HL-60 (cell line): ENCODE measurements at regions not wholly inside any gene's neighbourhood (a gene's known extent, or its start where the extent isn't known, plus 50 kb on each side); places are given as distances from the start of the nearest gene placed in this dataset.

Experiments used
- DNase-seq, 2 experiments: peaks; one replicate each; pipeline ENCODE4 v3.0.0-alpha.2; 2010 to 2020; ENCODE audit warnings: low read depth in 1 of 2, low spot score in 1 of 2
- H3K27ac ChIP-seq: fragments of 250-450 bp; sonication (Bioruptor Pico); replicated peaks from 2 replicates; pipeline ENCODE4 v1.5.1; 2020; ENCODE audit warnings: mild to moderate bottlenecking, moderate library complexity
- H3K27me3 ChIP-seq: fragments of 250-450 bp; sonication (Bioruptor Pico); 2 replicates; pipeline ENCODE4 v1.5.1; 2021; ENCODE audit warnings: mild to moderate bottlenecking, moderate library complexity; ENCODE audit not compliant: insufficient read depth, poor library complexity, severe bottlenecking
- H3K4me3 ChIP-seq: replicated peaks from 2 replicates; pipeline ENCODE4 v1.5.1; 2011; ENCODE audit warnings: mild to moderate bottlenecking, control low read depth, low read length; ENCODE audit not compliant: insufficient read depth
- GABPA ChIP-seq: IDR thresholded peaks from 2 replicates; pipeline ENCODE4 v1.6.1; 2012; ENCODE audit warnings: low read depth
- POLR2AphosphoS5 ChIP-seq: IDR thresholded peaks from 2 replicates; pipeline ENCODE4 v1.6.1; 2012; ENCODE audit warnings: low read depth
- SPI1 ChIP-seq: IDR thresholded peaks from 2 replicates; pipeline ENCODE4 v1.6.1; 2012; ENCODE audit warnings: low read depth, mild to moderate bottlenecking, borderline replicate concordance
- TF ChIP-seq, protein P1 (sequence below): IDR thresholded peaks from 2 replicates; pipeline ENCODE4 v1.6.1; 2012; ENCODE audit warnings: low read depth; ENCODE audit not compliant: insufficient replicate concordance
- TF ChIP-seq, protein P2 (sequence below): IDR thresholded peaks from one replicate; pipeline ENCODE4 v1.5.1; 2011; ENCODE audit warnings: low read length, control low read depth, inconsistent platforms; ENCODE audit not compliant: insufficient read depth

DNA sequence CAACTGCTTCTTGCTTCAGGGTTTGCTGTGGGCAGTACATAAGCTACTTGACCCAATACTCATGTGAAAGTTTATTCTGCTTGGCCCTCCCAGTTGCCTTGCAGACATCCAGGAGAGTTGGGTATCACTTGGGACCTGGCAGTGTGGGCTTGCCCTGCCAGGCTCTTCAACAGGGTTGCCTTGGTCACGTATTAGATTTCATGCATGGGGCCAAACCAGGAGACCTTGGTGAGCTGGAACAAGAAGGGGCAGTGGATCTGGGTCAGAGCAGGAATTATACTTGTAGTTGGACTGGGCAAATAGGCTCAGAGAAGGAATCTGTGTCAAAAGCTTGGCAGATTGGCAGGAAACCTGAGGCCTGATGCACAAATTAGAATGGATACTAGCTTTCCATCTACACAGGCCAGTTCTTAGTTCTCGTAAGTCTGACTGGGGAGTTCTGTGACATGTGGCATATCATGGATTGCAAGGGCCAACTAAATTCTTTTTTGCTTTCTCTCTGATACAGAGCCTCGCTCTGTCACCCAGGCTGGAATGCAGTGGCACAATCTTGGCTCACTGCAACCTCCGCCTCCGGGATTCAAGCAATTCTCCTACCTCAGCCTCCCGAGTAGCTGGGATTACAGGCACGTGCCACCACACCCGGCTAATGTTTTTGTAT lies 192.6 kb upstream of the SERP2 start:
- TF ChIP-seq POLR2AphosphoS5 (no peak), SPI1 (no peak), GABPA (no peak)
- TF ChIP-seq, protein P1, sequence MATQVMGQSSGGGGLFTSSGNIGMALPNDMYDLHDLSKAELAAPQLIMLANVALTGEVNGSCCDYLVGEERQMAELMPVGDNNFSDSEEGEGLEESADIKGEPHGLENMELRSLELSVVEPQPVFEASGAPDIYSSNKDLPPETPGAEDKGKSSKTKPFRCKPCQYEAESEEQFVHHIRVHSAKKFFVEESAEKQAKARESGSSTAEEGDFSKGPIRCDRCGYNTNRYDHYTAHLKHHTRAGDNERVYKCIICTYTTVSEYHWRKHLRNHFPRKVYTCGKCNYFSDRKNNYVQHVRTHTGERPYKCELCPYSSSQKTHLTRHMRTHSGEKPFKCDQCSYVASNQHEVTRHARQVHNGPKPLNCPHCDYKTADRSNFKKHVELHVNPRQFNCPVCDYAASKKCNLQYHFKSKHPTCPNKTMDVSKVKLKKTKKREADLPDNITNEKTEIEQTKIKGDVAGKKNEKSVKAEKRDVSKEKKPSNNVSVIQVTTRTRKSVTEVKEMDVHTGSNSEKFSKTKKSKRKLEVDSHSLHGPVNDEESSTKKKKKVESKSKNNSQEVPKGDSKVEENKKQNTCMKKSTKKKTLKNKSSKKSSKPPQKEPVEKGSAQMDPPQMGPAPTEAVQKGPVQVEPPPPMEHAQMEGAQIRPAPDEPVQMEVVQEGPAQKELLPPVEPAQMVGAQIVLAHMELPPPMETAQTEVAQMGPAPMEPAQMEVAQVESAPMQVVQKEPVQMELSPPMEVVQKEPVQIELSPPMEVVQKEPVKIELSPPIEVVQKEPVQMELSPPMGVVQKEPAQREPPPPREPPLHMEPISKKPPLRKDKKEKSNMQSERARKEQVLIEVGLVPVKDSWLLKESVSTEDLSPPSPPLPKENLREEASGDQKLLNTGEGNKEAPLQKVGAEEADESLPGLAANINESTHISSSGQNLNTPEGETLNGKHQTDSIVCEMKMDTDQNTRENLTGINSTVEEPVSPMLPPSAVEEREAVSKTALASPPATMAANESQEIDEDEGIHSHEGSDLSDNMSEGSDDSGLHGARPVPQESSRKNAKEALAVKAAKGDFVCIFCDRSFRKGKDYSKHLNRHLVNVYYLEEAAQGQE = no peak
- TF ChIP-seq, protein P2, sequence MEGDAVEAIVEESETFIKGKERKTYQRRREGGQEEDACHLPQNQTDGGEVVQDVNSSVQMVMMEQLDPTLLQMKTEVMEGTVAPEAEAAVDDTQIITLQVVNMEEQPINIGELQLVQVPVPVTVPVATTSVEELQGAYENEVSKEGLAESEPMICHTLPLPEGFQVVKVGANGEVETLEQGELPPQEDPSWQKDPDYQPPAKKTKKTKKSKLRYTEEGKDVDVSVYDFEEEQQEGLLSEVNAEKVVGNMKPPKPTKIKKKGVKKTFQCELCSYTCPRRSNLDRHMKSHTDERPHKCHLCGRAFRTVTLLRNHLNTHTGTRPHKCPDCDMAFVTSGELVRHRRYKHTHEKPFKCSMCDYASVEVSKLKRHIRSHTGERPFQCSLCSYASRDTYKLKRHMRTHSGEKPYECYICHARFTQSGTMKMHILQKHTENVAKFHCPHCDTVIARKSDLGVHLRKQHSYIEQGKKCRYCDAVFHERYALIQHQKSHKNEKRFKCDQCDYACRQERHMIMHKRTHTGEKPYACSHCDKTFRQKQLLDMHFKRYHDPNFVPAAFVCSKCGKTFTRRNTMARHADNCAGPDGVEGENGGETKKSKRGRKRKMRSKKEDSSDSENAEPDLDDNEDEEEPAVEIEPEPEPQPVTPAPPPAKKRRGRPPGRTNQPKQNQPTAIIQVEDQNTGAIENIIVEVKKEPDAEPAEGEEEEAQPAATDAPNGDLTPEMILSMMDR = no peak
- DNase-seq = no peak
- no peak overlapping the region for H3K4me3 ChIP-seq
- H3K27ac ChIP-seq = no peak overlapping the region
- H3K27me3 ChIP-seq = no peaks in the 10 kb centered on the region

DNA sequence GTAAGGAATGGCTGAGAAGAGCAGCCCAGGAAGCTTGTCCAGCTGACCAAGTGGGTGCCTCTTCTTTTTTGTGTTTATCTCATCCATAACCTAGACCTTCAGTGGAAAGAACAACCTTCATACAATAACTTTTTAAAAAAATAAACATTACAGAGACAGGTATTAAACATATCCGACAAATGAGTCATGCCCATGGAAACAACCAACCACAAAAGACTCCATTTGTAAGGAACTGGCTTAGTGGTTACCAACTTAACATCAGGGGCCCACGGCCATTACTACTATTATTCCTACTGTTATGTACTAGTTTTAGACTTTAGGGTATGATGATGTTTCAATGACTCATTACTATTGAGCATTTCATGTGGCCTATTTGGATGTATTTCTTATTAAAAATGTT lies 191.7 kb upstream of the SERP2 start:
- no peak for DNase-seq
- Histone ChIP-seq H3K27me3 (no peaks in the 10 kb centered on the region), H3K4me3 (no peak overlapping the region), H3K27ac (no peak overlapping the region)
- TF ChIP-seq SPI1 (no peak), GABPA (no peak), POLR2AphosphoS5 (no peak)
- TF ChIP-seq, protein P2 = no peak
- TF ChIP-seq, protein P1 = no peak

DNA sequence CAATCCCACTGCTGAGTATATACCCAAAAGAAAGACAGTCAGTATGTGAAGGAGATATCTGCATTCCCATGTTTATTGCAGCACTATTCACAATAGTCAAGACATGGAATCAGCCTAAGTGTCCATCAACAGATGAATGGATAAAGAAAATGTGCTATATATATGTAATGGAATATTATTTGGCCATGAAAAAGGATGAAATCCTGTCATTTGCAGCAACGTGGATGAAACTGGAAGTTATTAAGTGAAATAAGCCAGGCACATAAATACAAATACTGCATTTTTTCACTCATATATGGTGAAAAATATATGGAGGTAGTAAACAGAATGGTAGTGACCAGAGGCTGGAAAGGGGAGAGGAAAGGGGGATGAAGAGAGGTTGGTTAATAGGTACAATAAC lies 188.9 kb upstream of the SERP2 start:
- Histone ChIP-seq H3K27ac (no peak overlapping the region), H3K4me3 (no peak overlapping the region), H3K27me3 (no peaks in the 10 kb centered on the region)
- no peak for DNase-seq
- TF ChIP-seq SPI1 (no peak), GABPA (no peak), POLR2AphosphoS5 (no peak)
- TF ChIP-seq, protein P2 = no peak
- TF ChIP-seq, protein P1 = no peak
